GM18909 (cell line): ENCODE measurements at regions not wholly inside any gene's neighbourhood (a gene's known extent, or its start where the extent isn't known, plus 50 kb on each side); places are given as distances from the start of the nearest gene placed in this dataset.

Experiments used
- ATAC-seq: cut with Tn5 transposase; IDR thresholded peaks from one replicate; pipeline ENCODE4 v1.9.1; 2021; ENCODE audit warnings: mild to moderate bottlenecking; ENCODE audit not compliant: unreplicated experiment, poor library complexity

DNA sequence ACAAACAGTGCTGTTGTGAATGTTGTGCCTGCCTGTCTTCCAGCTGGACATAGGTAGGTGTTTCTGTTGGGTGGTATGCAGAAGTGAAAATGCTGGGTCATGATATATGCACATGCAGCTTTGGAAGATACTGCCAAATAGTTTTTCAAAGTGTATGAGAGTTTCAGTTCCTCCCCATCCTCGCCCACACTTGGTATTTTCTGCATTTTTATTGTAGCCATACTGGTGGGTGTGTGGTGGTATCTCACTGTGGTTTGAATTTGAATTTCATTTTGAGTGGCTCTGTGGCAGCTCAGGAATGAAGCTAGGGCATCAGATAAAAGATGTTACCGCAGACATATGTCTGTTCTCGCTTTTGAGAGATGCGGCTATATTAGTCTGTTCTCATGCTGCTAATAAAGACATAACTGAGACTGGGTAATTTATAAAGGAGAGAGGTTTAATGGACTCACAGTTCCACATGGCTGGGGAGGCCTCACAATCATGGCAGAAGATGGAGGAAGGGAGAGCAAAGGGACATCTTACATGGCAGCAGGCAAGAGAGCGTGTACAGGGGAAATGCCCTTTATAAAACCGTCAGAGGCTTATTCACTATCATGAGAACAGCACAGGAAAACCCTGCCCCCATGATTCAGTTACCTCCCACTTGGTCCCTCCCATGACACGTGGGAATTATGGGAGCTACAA is 183.1 kb downstream of the CAND1 start:
- peak; percentile 72 for ATAC-seq

DNA sequence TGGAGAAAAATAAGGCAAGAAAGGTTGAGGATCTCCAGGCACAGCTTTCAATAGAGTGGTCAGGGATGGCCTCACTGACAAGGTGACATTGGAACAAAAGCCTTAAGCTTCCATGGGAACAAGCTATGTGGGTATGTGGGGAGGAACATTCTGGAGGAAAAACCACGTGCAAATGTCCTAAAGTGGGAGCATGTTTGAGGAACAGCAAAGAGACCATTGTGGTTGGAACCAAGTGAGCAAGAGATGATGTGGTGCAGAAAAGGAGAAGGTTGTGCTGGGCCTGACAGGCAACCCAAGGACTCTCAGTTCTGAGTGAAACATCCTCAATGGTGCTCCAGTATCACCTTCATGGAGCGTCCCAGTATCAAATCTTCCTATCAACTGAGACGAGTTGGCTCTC is 184.0 kb downstream of the CAND1 start:
- no peak for ATAC-seq

DNA sequence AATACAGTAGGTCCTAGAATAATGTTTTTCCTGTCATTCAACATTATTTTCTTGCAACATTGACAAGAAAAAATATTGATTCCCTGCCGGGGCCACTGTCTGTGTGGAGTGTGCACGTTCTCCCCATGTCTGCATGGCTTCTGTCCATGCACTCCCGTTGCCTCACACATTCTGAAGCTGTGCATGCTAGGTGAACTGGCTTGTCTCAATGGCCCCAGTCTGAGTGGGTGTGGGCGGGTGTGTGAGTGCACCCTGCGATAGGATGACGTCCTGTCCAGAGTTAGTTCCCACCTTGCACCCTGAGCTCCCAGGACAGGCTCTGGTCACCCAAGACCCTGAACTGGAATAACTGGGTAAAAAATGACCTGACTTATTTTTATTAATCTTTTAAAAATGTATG is 186.1 kb downstream of the CAND1 start:
- no peak for ATAC-seq

DNA sequence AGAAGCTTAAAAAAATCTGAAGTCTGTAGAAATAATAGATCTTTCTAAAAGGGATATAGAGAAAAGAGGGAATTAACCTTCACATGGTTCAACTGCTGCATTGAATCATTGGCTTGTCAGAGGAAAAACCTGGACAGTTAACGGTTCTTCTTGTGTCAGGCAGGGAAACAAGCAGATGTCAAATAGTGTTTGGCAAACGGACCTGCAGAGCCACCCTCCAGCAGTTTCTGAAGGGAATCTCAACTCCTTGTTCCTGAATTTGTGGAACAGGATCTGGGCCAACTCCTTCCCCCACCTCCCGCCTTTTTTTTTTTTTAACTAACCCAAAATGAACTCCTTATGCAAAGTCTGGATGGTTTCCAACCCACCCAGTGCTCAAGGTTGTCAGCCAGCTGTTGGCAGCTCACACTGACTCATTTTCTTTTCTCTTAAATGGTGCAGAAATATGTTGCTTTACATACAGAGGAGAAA is 187.3 kb downstream of the CAND1 start:
- no peak for ATAC-seq

DNA sequence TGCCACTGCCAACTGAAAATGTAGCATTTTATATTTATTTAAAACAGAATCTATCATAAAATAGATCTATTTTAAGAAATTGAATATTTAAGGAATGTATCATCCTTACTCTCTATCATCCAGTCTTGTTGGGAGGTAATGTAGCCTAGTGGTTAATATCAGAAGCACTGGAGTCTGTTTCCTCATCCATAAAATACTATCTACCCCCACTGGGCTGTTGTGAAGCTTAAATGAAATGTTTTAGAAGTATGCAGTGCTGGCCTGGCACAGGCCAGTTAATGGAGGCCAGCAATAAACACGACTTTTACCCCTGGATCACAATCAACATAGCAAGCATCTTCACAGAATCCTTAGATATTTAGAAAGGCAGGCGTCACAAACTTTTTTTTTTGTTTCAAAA is 188.0 kb downstream of the CAND1 start:
- ATAC-seq: no peak

DNA sequence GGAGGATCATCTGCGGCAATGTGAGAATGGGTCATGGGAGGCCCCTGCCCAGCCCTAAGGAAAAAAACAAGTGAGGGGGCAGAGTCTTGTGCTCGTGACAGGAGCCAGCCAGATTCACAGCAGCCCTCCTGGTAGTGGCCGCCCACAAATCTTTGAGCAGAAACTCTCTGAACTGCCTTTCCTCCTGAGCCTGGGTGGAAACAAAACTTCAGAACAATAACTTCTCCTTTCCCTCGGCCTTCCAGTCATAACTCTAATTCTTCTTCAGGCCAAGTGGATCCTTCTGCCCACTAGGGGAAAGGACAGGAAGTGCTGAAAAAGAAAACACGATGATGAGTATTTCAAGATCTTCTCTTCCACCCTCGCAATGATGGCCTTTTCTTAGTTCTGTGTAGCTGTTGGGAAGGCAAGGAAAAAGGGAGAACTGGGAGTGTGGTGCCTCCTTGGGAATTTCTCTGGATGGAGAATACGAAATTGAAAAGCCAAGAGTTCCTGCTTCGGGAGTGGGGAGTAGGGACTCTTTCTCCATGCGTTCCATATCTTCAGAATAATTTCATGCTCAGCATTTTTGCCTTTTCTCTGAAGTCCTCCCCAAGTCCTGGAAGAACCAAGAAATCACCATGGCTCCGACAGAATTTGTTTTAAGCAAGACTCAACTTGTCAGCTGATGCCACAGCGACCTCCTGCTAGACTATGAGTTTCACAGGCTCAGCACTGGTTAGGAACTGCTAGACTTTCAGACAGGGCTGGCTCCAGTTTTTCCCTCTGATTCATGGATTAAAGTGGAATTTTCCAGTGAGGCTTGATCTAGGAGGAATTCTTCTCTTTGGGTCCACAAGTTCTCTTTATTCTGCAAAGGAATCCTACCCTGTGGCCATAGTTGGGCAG is 188.9 kb downstream of the CAND1 start:
- ATAC-seq: no peak

DNA sequence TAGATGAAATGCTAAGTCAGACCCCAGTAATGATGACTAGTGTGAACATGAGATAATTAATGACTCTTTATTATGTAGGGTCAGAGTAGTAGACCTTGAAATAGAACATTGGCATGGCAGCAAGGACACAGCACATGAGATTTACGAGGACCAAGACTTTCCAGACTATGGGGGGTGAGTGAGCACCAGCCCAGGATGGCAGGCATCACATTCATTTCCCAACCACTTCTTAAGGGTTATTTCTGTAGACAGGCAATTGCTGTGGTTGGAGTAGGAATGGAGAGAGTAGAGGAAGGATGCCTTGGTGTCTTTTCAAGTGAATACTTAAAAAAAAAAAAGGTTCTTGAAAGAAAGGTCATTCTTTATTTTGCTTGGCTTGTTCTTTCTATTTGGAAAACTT is 189.4 kb upstream of the DYRK2 start:
- no peak for ATAC-seq

DNA sequence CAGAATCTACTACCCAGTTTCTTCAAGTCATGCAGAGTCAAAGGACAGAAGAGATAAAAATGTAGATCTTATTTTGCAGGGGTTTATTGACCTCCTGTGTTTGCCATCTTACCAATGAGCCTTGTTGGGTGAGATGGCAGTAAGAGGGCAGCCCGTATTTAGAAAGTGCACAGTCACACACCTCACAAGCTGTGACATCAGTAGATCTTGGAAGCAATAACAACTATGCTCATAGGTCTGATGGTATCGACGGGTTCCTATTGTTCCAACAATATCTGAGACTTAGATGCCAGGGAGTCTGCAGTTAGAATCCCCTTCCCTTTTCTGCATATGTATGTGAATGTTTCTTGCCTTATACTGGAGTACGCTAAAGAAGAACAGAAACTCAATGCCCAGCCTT is 189.0 kb upstream of the DYRK2 start:
- no peak for ATAC-seq

DNA sequence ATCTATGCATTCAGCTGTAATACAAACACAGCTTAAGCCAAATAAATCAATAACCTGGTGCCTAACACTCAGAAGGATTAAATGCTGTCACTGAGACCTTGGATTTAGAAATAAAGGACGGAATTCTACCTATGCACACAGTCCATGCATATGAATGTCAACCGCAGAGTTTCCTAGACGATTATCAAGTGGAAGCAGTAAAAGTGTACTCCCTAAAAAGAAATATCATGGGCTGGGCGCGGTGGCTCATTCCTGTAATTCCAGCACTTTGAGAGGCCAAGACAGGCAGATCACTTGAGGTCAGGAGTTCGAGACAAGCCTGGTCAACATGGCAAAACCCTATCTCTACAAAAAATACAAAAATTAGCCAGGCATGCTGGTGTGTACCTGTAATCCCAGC is 188.2 kb upstream of the DYRK2 start:
- ATAC-seq: no peak

DNA sequence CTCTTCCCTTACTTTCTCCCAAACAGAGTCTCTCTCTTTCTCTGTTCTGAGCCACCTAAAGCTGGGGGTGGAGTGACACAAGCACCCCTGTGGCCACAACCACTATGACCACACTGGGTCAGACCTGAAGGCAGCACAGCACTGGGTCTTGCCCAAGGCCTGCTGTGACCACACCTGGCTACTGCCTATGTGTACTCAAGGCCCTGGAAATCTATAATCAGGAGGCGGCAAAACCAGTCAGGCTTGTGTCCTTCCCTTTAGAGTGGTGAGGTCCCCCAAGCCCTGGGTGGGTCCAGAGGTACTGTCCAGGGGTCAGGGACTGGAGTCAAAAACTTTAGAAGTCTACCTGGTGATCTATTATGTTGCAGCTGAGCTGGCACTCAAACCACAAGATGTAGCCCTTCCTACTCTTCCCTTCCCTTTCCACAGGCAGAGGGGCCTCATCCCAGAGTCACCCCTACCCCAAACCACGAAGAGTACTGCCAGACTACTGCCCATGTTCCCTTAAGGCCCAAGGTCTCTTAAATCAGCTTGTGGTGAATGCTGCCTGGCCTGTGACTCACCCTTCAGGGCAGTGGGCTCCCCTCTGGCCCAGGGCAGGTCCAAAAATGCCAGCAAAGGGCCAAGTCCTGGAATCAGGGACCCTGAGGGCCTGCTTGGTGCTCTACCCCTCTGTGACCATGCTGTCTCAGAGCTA is 179.8 kb upstream of the DYRK2 start:
- ATAC-seq: no peak

DNA sequence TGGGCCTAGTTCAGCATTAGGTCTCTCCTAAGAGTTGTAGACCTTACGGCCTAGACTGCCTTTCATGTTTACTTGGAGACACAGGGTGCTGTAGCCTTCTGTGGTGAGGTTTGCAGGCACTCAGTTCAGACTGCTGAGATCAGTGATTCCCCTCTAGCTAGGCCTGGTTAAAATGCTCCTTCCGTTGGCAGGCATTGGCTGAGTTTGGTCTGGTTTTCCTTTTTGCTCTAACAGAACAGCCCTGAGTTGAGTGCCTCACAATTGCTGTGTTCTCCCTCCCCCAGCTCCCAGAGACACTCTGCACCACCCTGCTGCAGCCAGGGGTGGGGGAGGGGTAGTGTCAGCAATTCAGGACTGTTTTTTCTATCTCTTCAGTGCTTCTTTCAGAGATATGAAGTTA is 178.9 kb upstream of the DYRK2 start:
- ATAC-seq: no peak

DNA sequence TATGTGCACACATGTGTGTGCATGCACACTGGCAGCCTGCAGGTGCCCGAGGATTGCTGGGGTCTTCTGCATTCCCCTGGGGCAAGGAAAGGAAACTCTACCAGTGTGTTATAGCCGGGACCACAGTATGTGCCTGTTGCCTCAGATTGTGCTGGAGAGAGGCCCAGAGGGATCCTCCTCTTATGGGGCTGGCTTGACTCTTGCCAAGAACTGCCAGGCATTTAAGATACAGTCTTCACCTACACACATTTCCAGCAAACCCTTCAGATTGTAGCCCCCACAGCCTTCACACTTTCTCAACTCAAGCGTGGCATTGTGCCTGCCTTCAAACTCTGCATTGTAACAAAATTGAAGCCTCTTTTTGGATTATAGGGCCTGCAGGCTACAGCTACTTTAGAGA is 176.7 kb upstream of the DYRK2 start:
- ATAC-seq: no peak

DNA sequence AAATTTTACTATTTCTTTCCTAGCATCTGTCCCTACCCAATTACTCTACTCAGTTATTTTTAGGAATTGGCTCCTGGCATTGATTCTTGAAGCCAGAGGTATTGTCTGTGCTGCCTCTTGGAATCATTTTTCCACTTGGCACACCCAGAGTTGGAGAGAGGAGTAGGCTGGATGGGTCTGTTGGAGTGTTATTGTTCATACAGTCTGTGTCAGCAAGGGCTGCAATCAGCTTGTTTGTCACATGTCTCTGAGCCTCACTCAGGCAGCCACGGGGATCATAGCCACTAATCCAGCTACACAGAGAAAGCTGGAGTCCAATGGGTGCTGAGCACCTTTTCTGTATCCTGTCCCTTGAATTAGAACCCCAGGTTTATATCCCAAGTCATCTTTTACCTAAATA is 176.0 kb upstream of the DYRK2 start:
- no peak for ATAC-seq

DNA sequence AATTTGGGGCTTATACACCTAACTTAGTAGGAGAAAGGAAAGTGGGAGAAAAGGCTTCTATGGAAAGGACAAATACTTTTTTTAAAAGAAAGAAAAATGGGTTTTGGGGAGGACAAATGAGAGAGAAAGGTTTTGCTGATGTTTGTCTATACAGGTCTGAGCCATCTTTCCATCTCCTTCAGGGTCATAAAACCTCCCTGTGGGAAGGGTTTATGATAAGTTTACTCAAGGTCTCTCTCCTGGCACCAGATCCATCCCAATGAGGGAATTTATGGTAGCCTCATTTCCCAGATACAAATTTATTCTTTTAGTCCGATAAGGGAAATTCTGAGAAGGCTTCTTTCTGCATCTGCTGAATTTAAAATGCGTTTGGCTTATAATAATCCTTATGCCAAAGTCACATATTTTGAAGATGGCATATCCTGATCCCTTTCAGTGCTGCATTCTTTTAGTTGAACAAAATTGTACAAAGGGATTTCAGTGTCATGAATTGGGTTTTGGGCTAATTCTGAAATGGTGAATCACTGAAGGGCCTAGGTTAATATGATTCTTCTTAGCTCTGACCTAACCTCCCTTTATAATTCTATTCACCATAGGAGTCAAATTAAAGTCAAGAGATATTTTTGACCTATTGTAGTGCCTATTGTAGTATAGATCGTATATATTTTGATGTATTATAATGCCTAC is 173.5 kb upstream of the DYRK2 start:
- ATAC-seq: no peak

DNA sequence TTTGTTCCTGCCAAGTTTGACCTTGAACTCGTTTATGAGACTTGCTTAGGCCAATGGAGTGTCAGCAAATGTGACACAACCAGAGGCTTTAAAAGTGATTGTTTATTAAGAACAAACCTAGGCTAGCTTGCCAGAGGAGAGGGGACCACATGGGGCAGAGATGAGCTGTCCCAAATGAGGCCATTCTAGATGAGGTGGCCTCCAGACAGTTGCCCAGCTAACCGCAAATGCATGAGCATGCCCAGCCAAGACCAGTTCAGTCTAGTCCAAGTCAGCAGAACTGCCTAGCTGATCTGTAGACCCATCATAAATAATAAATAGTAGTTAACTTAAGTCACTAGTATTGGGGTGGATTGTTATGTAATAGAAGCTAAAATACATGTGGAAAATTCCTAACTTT is 172.8 kb upstream of the DYRK2 start:
- no peak for ATAC-seq

DNA sequence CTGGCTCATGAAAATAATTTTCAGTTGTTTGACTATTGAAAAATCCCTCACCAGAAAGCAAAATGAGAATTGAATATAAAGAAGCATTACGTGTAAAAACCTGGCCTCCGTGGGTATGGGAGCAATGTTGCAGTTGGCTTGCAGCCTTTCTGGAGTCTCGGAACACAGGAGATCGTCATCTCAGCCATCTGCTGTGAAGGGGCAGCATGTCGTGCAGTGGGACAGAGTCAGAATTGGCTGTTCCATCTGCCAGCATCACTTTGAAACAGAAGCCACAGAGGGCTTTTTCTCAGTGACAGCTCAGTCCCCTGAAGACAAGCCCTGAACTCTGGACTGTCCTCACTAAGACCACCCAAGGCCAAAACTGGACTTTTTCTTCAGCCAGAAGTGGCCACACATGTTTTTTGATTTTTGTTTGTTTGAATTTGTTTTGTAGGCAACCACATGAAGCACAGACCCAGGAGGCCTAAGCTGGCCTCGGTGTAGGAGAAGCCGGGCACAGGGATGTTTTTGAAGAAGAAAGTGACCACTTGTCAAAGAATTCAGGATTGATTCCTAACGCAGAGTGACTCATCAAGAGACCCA is 170.8 kb upstream of the DYRK2 start:
- no peak for ATAC-seq

DNA sequence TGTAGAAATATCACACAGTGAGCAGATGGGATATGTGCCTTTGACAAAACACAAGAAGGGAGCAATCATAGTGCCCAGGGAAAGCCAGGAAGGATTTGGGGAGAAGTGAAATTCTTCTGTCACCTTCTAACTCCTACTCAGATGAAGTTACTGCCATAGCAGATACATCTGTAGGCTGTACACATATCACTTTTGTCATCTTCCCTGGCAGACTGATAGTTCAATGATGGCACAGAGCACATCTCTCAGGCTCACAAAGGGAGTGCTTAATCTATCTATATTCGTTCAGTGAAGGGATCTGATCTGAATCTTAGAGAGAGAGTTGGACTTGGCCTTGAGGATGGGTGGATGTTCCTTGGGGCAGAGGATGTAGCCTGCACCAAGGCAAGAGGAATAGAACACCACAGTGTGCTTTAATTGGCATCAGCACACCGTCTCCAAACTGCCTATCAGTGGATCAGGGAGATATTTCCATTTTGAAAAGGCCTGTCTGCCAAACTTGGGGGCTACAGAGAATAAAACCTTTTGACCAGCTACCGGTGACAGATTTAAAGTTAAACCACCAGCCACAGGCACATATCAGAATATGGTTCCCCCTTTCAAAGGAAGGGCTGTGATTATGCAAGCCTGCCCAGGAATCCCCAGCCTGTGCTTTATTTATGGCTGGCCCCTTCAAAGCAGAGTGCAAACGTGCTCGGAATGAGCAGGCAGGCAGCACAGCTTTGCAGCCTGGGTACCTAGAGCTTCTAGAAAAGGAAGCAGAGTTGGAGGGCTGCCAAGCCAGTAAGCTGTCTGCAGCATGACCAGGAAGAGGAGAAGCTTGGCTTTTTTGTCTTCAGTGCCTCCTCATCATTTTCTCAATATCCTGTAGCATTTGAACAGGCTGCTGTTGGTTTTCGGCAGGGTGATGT is 165.5 kb upstream of the DYRK2 start:
- ATAC-seq: peak; percentile 83

DNA sequence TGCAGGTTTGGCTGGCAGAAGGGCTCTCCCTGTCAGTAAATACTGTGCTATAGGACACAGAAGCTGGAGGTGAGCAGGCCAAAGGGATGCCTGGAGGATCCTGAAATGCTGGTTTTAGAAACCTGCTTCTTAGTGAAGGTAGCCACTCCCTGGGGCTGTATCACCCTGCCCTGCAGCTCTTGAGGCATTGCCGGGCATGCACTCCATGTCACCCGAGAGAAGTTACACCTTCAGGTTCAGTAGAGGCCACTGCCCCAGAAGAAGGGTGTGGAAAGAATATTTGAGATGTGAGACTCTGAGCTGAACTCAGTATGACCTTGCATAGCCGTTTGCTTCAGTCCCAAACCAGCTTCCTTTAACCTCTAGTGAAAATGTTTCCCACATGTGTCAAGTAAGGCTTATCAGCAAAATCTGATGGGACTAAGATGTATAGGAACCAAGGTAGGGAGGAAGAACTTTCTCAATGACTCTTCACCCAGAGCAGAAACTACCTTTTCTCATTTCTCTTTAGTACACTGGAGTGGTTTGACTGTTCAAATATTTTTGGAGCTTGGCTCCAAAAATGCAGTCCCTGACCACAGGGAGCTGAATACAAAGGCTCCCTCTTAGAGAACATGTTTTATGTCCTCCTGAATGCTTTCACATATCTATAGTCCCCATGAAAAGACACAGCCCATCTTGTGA is 164.5 kb upstream of the DYRK2 start:
- peak; percentile 43 for ATAC-seq
